Left ventricle myocardium inferior (tissue), 1 donor: ENCODE measurements at regions not wholly inside any gene's neighbourhood (a gene's known extent, or its start where the extent isn't known, plus 50 kb on each side); places are given as distances from the start of the nearest gene placed in this dataset.

Experiments used
- DNase-seq: peaks from one replicate; pipeline ENCODE4 v3.0.0-alpha.2; 2020
- H3K27ac ChIP-seq: fragments of 200-600 bp; replicated peaks from 2 replicates; pipeline ENCODE4 v1.8.0; 2021
- H3K27me3 ChIP-seq: fragments of 200-600 bp; 2 replicates; pipeline ENCODE4 v1.8.0; 2021; ENCODE audit warnings: low read depth
- H3K36me3 ChIP-seq: fragments of 200-600 bp; 2 replicates; pipeline ENCODE4 v1.8.0; 2021
- H3K4me1 ChIP-seq: fragments of 200-600 bp; 2 replicates; pipeline ENCODE4 v1.8.0; 2021
- H3K4me3 ChIP-seq: fragments of 200-600 bp; 2 replicates; pipeline ENCODE4 v1.8.0; 2021; ENCODE audit warnings: mild to moderate bottlenecking, moderate library complexity
- H3K9me3 ChIP-seq: fragments of 200-600 bp; replicated peaks from 2 replicates; pipeline ENCODE4 v1.8.0; 2021
- CTCF ChIP-seq: fragments of 200-600 bp; IDR thresholded peaks from 2 replicates; pipeline ENCODE4 v1.8.0; 2021; ENCODE audit warnings: antibody characterized with exemption, mild to moderate bottlenecking, borderline replicate concordance
- intact Hi-C: fragments of 100-400 bp; cut with micrococcal nuclease; formaldehyde crosslinking; loops from one replicate; pipeline ENCODE4 v1.11.0; 2022
- donor health status: DM: no; HTN: yes; CAD: no; lungs with severe emphysema.

- Histone ChIP-seq H3K9me3 (peaks cover 11% of the 10 kb centered on the region), H3K36me3 (no peaks in the 10 kb centered on the region), H3K27me3 (no peaks in the 10 kb centered on the region), H3K27ac (no peak overlapping the region), H3K4me1 (no peaks in the 10 kb centered on the region), H3K4me3 (no peak overlapping the region)
- DNase-seq: no peak
- intact Hi-C loops: no loop called here
- TF ChIP-seq CTCF: no peak
Measured at GRCh38 chr5:74116984-74117383, 491.0 kb downstream of the ARHGEF28 start.

GRCh38 chr5:74116266-74116665 is 490.3 kb downstream of the ARHGEF28 start:
- no peak overlapping the region for H3K4me3 ChIP-seq
- H3K36me3 ChIP-seq: no peaks in the 10 kb centered on the region
- H3K27me3 ChIP-seq: no peaks in the 10 kb centered on the region
- TF ChIP-seq CTCF: no peak
- H3K4me1 ChIP-seq: no peaks in the 10 kb centered on the region
- peaks cover 11% of the 10 kb centered on the region for H3K9me3 ChIP-seq
- intact Hi-C loops: no loop called here
- DNase-seq: no peak
- H3K27ac ChIP-seq: no peak overlapping the region

GRCh38 chr5:74113927-74114326 is 487.9 kb downstream of the ARHGEF28 start:
- H3K4me1 ChIP-seq: no peaks in the 10 kb centered on the region
- H3K4me3 ChIP-seq: no peak overlapping the region
- H3K27me3 ChIP-seq: no peaks in the 10 kb centered on the region
- no peak overlapping the region for H3K27ac ChIP-seq
- peaks cover 11% of the 10 kb centered on the region for H3K9me3 ChIP-seq
- TF ChIP-seq CTCF: no peak
- intact Hi-C loops: no loop called here
- no peaks in the 10 kb centered on the region for H3K36me3 ChIP-seq
- DNase-seq: no peak

- H3K9me3 ChIP-seq: peaks cover 4% of the 10 kb centered on the region
- no peak for TF ChIP-seq CTCF
- H3K4me1 ChIP-seq: no peaks in the 10 kb centered on the region
- H3K27ac ChIP-seq: no peak overlapping the region
- intact Hi-C loops: no loop called here
- no peak overlapping the region for H3K4me3 ChIP-seq
- no peaks in the 10 kb centered on the region for H3K27me3 ChIP-seq
- no peaks in the 10 kb centered on the region for H3K36me3 ChIP-seq
- no peak for DNase-seq
Measured at GRCh38 chr5:74113196-74113540, 487.2 kb downstream of the ARHGEF28 start.

- DNase-seq: no peak
- intact Hi-C loops: no loop called here
- H3K4me3 ChIP-seq: no peak overlapping the region
- H3K27ac ChIP-seq: no peak overlapping the region
- no peaks in the 10 kb centered on the region for H3K4me1 ChIP-seq
- no peaks in the 10 kb centered on the region for H3K9me3 ChIP-seq
- no peaks in the 10 kb centered on the region for H3K27me3 ChIP-seq
- no peak for TF ChIP-seq CTCF
- no peaks in the 10 kb centered on the region for H3K36me3 ChIP-seq
Measured at GRCh38 chr5:74112372-74113195, 486.6 kb downstream of the ARHGEF28 start.
